ENCODE measurements at regions not wholly inside any gene's neighbourhood (a gene's known extent, or its start where the extent isn't known, plus 50 kb on each side); places are given as distances from the start of the nearest gene placed in this dataset.

GRCh38 chr5:68367287-68367686 lies 151.7 kb downstream of the PIK3R1 start:
- ATAC-seq (ENCODE audit: insufficient read depth, low FRiP score) = no peak
- 91 to 96% methylated on average over 2 of the region's 2 CpGs for WGBS, 2 donors

GRCh38 chr5:68367717-68368116 lies 152.2 kb downstream of the PIK3R1 start:
- TF ChIP-seq CTCF (IDR thresholded peaks at IDR 0.05; ENCODE audit: control extremely low read depth, extremely low read depth) = no peak
- peaks cover 0 to 2% (median 0%) of the 10 kb centered on the region in 4 donors for H3K9me3 ChIP-seq (ENCODE audit: control insufficient read depth in 4 of 4, insufficient read depth in 3 of 4, low read length in 3 of 4)
- H3K27ac ChIP-seq (ENCODE audit: low read depth in 1 of 2, low read length in 1 of 2) = no peak overlapping the region
- H3K4me1 ChIP-seq (ENCODE audit: control insufficient read depth in 5 of 5, insufficient read depth in 5 of 5, low read length in 5 of 5) = peaks cover 0 to 4% (median 0%) of the 10 kb centered on the region in 5 donors
- 96 to 97% methylated on average over 4 of the region's 4 CpGs for WGBS, 2 donors
- H3K36me3 ChIP-seq (ENCODE audit: control insufficient read depth in 4 of 4, insufficient read depth in 4 of 4, low read length in 4 of 4) = peaks cover 0 to 3% (median 0%) of the 10 kb centered on the region in 4 donors
- H3K4me3 ChIP-seq = no peak overlapping the region
- no peak overlapping the region for H3K9ac ChIP-seq (ENCODE audit: insufficient read depth in 1 of 2, low read length in 2 of 2)
- no peaks in the 10 kb centered on the region for H3K27me3 ChIP-seq (ENCODE audit: control insufficient read depth in 3 of 3, insufficient read depth in 3 of 3, low read length in 2 of 3)
- no peak for DNase-seq
- no peak for ATAC-seq (ENCODE audit: insufficient read depth, low FRiP score)

More at GRCh38 chr5:68367287-68367686, 151.7 kb downstream of the PIK3R1 start:
- H3K36me3 ChIP-seq (ENCODE audit: control insufficient read depth in 4 of 4, insufficient read depth in 4 of 4, low read length in 4 of 4) = peaks cover 0 to 3% (median 0%) of the 10 kb centered on the region in 4 donors
- no peaks in the 10 kb centered on the region for H3K27me3 ChIP-seq (ENCODE audit: control insufficient read depth in 3 of 3, insufficient read depth in 3 of 3, low read length in 2 of 3)
- H3K4me3 ChIP-seq = no peak overlapping the region
- H3K27ac ChIP-seq (ENCODE audit: low read depth in 1 of 2, low read length in 1 of 2) = no peak overlapping the region
- H3K9ac ChIP-seq (ENCODE audit: insufficient read depth in 1 of 2, low read length in 2 of 2) = no peak overlapping the region
- no peak for DNase-seq
- peaks cover 0 to 4% (median 0%) of the 10 kb centered on the region in 5 donors for H3K4me1 ChIP-seq (ENCODE audit: control insufficient read depth in 5 of 5, insufficient read depth in 5 of 5, low read length in 5 of 5)
- no peak for TF ChIP-seq CTCF (IDR thresholded peaks at IDR 0.05; ENCODE audit: control extremely low read depth, extremely low read depth)
- peaks cover 0 to 3% (median 0%) of the 10 kb centered on the region in 4 donors for H3K9me3 ChIP-seq (ENCODE audit: control insufficient read depth in 4 of 4, insufficient read depth in 3 of 4, low read length in 3 of 4)

- Histone ChIP-seq H3K9me3 (ENCODE audit: control insufficient read depth in 4 of 4, insufficient read depth in 3 of 4, low read length in 3 of 4) (peaks cover 0 to 2% (median under 1%) of the 10 kb centered on the region in 4 donors), H3K36me3 (ENCODE audit: control insufficient read depth in 4 of 4, insufficient read depth in 4 of 4, low read length in 4 of 4) (peaks cover 0 to 3% (median 0%) of the 10 kb centered on the region in 4 donors), H3K4me1 (ENCODE audit: control insufficient read depth in 5 of 5, insufficient read depth in 5 of 5, low read length in 5 of 5) (peaks cover 0 to 4% (median 0%) of the 10 kb centered on the region in 5 donors), H3K27me3 (ENCODE audit: control insufficient read depth in 3 of 3, insufficient read depth in 3 of 3, low read length in 2 of 3) (no peaks in the 10 kb centered on the region), H3K9ac (ENCODE audit: insufficient read depth in 1 of 2, low read length in 2 of 2) (no peak overlapping the region), H3K4me3 (no peak overlapping the region), H3K27ac (ENCODE audit: low read depth in 1 of 2, low read length in 1 of 2) (no peak overlapping the region)
- no peak for TF ChIP-seq CTCF (IDR thresholded peaks at IDR 0.05; ENCODE audit: control extremely low read depth, extremely low read depth)
- 87 to 93% methylated on average over 5 of the region's 5 CpGs for WGBS, 2 donors
- ATAC-seq (ENCODE audit: insufficient read depth, low FRiP score) = no peak
- no peak for DNase-seq
Measured at GRCh38 chr5:68368311-68369022, 152.9 kb downstream of the PIK3R1 start.

All from lung (tissue), 11 donors.